SJSA1 (cell line): ENCODE measurements at regions not wholly inside any gene's neighbourhood (a gene's known extent, or its start where the extent isn't known, plus 50 kb on each side); places are given as distances from the start of the nearest gene placed in this dataset.

ENCODE experiments used
- DNase-seq, 2 experiments: peaks; one replicate each; pipeline ENCODE4 v3.0.0-alpha.2; 2015 to 2020; ENCODE audit warnings: low spot score in 2 of 2, low read depth in 1 of 2
- H3K27ac ChIP-seq: fragments of 250-450 bp; sonication (Bioruptor Pico); 2 replicates; pipeline ENCODE4 v1.5.1; 2020; ENCODE audit warnings: mild to moderate bottlenecking, moderate library complexity
- H3K27me3 ChIP-seq: fragments of 250-450 bp; sonication (Bioruptor Pico); replicated peaks from 2 replicates; pipeline ENCODE4 v1.5.1; 2020; ENCODE audit warnings: mild to moderate bottlenecking, moderate library complexity
- H3K36me3 ChIP-seq: fragments of 250-450 bp; sonication (Bioruptor Pico); 2 replicates; pipeline ENCODE4 v1.5.1; 2020; ENCODE audit warnings: mild to moderate bottlenecking
- H3K4me1 ChIP-seq: fragments of 250-450 bp; sonication (Bioruptor Pico); replicated peaks from 2 replicates; pipeline ENCODE4 v1.6.1; 2021; ENCODE audit warnings: mild to moderate bottlenecking
- H3K4me3 ChIP-seq: fragments of 250-450 bp; sonication (Bioruptor Pico); 2 replicates; pipeline ENCODE4 v1.5.1; 2020; ENCODE audit warnings: mild to moderate bottlenecking
- H3K9me3 ChIP-seq: fragments of 250-450 bp; sonication (Bioruptor Pico); replicated peaks from 2 replicates; pipeline ENCODE4 v1.5.1; 2020; ENCODE audit warnings: mild to moderate bottlenecking

GRCh38 chr13:31614704-31615103, 124.6 kb upstream of the RXFP2 start:
- H3K36me3 ChIP-seq, result no peaks in the 10 kb centered on the region
- H3K27me3 ChIP-seq, result no peaks in the 10 kb centered on the region
- no peak for DNase-seq
- H3K4me3 ChIP-seq, result no peak overlapping the region
- H3K27ac ChIP-seq, result no peak overlapping the region
- no peaks in the 10 kb centered on the region for H3K9me3 ChIP-seq
- no peaks in the 10 kb centered on the region for H3K4me1 ChIP-seq

- no peak overlapping the region for H3K4me3 ChIP-seq
- no peaks in the 10 kb centered on the region for H3K9me3 ChIP-seq
- no peaks in the 10 kb centered on the region for H3K36me3 ChIP-seq
- no peak overlapping the region for H3K27ac ChIP-seq
- no peak for DNase-seq
- H3K4me1 ChIP-seq, result 0 out of 2 replicates have a peak, but pooled peaks cover 3% of the 10 kb centered on the region
- H3K27me3 ChIP-seq, result no peaks in the 10 kb centered on the region
Measured at GRCh38 chr13:31625115-31625514, 114.2 kb upstream of the RXFP2 start.

- Histone ChIP-seq H3K27ac (no peak overlapping the region), H3K4me3 (no peak overlapping the region), H3K9me3 (no peaks in the 10 kb centered on the region), H3K36me3 (no peaks in the 10 kb centered on the region), H3K27me3 (no peaks in the 10 kb centered on the region), H3K4me1 (0 out of 2 replicates have a peak, but pooled peaks cover 3% of the 10 kb centered on the region)
- DNase-seq, result no peak
Measured at GRCh38 chr13:31627097-31627845, 112.1 kb upstream of the RXFP2 start.

DNA sequence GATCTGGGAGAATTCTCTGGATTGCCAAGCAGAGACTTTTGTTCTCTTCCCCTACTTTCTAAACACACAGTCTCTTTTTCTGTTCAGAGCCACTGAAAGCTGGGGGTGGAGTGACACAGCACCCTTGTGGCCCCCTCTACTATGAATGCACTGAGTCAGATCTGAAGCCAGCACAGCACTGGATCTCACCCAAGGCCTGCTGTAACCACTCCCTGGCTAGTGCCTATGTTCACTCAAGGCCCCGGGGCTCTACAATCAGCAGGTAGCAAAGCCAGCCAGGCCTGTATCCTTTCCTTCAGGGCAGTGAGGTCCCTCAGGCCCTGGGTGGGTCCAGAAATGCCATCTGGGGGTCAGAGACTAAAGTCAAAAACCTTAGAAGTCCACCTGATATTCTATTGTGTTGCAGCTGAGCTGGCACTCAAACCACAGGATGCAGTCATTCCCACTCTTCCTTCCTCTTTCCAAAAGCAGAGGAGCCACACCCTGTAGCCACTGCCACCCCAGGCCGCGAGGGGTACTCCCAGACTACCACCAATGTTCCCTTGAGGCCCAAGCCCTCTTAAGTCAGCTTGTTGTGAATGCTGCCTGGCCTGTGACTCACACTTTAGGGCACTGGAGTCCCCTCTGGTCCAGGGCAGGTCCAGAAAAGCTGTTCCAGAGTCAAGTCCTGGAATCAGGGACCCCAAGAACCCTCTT, 110.1 kb upstream of the RXFP2 start:
- H3K4me1 ChIP-seq, result 0 out of 2 replicates have a peak, but pooled peaks cover 3% of the 10 kb centered on the region
- no peak overlapping the region for H3K27ac ChIP-seq
- H3K9me3 ChIP-seq, result no peaks in the 10 kb centered on the region
- no peaks in the 10 kb centered on the region for H3K27me3 ChIP-seq
- no peaks in the 10 kb centered on the region for H3K36me3 ChIP-seq
- no peak for DNase-seq
- no peak overlapping the region for H3K4me3 ChIP-seq

DNA sequence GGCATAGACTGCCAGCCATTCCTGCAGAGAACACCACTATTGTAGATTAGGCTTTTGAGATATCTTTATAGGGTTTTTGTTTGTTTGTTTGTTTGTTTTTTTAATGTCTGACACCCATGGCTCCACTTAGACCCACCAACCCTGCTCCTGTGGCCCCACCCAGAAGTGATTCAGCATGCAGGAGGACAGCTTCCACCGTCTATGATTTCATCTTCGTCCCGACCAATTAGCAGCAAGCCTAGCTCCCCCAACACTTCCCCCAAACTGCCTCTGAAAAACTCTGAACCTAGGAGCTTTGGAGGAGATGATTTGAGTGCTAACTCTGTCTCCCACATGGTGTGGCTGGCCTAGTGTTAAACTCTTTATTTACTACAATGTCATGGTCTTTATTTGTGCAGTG, 108.3 kb upstream of the RXFP2 start:
- H3K4me1 ChIP-seq, result no peaks in the 10 kb centered on the region
- H3K9me3 ChIP-seq, result no peaks in the 10 kb centered on the region
- H3K36me3 ChIP-seq, result no peaks in the 10 kb centered on the region
- no peak overlapping the region for H3K4me3 ChIP-seq
- no peak overlapping the region for H3K27ac ChIP-seq
- no peak for DNase-seq
- H3K27me3 ChIP-seq, result no peaks in the 10 kb centered on the region

DNA sequence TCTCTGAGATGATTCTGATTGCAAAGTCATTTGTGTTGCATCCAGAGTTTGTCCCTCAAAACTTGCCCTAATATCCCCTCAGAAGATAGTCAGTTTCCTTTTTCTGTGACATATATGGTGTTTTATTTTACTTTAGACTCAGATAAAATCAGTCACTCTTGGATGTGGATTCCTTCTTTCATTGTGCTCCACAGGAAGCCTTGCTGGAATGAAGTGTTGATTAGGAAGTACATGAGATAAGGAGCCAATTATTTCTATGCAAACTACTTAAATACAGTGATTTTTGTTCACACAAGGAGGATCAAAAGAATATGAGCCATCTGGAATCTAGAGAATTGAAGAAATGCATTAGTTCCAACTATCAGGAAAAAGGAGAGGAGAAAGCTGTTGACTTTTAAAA, 107.6 kb upstream of the RXFP2 start:
- H3K27ac ChIP-seq, result no peak overlapping the region
- H3K9me3 ChIP-seq, result no peaks in the 10 kb centered on the region
- H3K4me1 ChIP-seq, result no peaks in the 10 kb centered on the region

DNA sequence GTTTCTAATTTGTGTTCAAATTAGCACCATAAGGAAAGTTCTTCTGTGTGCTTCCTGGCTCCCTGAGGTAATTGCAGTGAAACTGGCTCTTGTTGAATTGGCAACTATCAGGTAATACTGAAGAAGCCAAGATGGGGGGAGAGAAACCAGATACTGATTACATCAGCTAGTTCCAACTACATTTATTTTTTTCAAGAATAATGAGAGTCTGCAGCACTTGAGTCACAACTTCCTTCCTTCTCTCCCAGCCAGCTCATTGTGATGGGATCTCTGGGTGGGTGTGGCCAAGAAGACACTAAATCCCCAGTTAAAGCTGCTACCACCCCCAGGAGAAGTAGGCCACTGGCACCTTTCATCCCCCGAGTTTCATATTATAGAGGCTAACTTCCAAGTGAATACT, 100.7 kb upstream of the RXFP2 start:
- Histone ChIP-seq H3K4me1 (0 out of 2 replicates have a peak, but pooled peaks cover 4% of the 10 kb centered on the region), H3K27ac (no peak overlapping the region), H3K4me3 (no peak overlapping the region), H3K27me3 (no peaks in the 10 kb centered on the region), H3K9me3 (no peaks in the 10 kb centered on the region), H3K36me3 (no peaks in the 10 kb centered on the region)
- DNase-seq, result no peak

More for the DNA sequence above, 107.6 kb upstream of the RXFP2 start:
- Histone ChIP-seq H3K36me3 (no peaks in the 10 kb centered on the region), H3K27me3 (no peaks in the 10 kb centered on the region), H3K4me3 (no peak overlapping the region)
- no peak for DNase-seq

- Histone ChIP-seq H3K9me3 (no peaks in the 10 kb centered on the region), H3K4me3 (no peak overlapping the region), H3K4me1 (0 out of 2 replicates have a peak, but pooled peaks cover 4% of the 10 kb centered on the region), H3K36me3 (no peaks in the 10 kb centered on the region), H3K27ac (no peak overlapping the region), H3K27me3 (no peaks in the 10 kb centered on the region)
- no peak for DNase-seq
Measured at GRCh38 chr13:31639443-31640163, 99.7 kb upstream of the RXFP2 start.

DNA sequence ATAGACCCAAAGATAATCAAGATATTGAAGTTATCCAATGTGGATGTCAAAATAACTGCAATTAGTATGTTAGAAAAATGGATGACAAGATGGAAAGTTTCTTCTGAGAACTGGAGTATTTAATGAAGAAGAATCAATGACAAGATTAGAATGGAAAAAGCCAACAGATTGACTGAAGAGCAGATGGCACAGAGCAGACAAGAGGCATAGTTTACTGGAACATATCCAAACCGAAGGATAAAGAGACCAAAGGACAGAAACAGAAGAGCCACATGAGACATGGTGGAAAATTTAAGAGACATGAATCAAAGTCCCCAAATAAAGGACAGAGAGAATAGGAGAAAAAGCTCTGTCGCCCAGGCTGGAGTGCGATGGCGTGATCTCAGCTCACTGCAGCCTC, 89.6 kb upstream of the RXFP2 start:
- H3K9me3 ChIP-seq, result no peaks in the 10 kb centered on the region
- H3K4me1 ChIP-seq, result no peaks in the 10 kb centered on the region
- H3K36me3 ChIP-seq, result no peaks in the 10 kb centered on the region
- DNase-seq, result no peak
- no peaks in the 10 kb centered on the region for H3K27me3 ChIP-seq
- H3K27ac ChIP-seq, result no peak overlapping the region
- H3K4me3 ChIP-seq, result no peak overlapping the region

DNA sequence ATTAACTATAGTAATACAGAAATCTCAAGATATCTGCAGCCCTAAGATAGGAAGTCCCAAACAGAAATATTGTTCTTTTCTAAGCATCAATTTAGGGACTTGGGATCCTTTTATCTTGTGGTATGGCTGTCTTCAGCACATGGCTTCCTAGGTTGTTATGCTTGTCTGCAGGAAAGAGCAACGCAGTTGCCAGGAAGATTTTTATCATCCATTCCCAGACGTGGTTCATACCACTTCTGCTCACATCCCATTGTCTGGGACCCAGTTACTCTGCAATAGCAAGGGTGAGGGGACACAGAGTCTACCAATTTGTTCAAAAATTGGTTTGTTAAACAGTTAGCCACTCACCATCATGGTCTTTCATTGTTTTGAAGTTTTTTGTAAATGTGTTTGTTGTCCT, 85.6 kb upstream of the RXFP2 start:
- no peaks in the 10 kb centered on the region for H3K9me3 ChIP-seq
- H3K4me1 ChIP-seq, result no peaks in the 10 kb centered on the region
- no peaks in the 10 kb centered on the region for H3K27me3 ChIP-seq
- H3K4me3 ChIP-seq, result no peak overlapping the region
- H3K27ac ChIP-seq, result no peak overlapping the region
- no peak for DNase-seq
- H3K36me3 ChIP-seq, result no peaks in the 10 kb centered on the region

DNA sequence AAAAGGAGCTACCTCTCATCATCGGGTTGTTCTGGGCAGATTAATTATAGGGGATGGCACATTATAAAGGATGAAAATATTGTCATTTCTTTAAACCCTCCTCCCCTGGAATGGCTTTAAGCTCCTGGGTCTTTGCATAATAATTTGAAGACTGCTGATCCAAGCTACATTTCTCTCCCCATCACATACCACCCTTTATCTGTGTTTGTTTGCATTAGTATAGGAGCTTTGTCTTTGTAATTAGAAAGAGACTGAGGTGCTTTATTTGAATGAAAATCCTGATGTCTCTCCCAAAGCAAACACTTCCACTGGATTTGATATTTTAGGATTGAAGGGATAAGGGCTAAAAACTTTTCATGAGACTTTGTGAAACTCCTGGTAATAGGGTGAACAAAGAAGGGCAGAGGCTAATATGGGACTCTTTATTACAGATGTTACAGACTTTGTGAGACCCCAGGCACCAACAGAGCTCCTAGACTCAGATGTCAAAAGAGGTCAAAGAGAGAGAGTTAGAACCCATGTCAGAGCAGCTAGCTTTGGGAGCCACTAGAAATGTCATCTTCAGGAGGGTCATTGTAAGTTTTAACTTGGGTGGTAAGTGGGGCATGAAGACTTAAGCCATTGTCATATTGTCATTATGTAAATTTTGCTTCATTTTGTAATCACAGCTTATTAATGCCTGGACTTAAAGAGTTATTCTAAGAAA, 75.3 kb upstream of the RXFP2 start:
- Histone ChIP-seq H3K27ac (no peak overlapping the region), H3K4me1 (no peaks in the 10 kb centered on the region), H3K4me3 (no peak overlapping the region), H3K27me3 (no peaks in the 10 kb centered on the region; the same call in 1 of the 2 replicates), H3K9me3 (no peaks in the 10 kb centered on the region), H3K36me3 (no peaks in the 10 kb centered on the region)
- DNase-seq, result no peak

DNA sequence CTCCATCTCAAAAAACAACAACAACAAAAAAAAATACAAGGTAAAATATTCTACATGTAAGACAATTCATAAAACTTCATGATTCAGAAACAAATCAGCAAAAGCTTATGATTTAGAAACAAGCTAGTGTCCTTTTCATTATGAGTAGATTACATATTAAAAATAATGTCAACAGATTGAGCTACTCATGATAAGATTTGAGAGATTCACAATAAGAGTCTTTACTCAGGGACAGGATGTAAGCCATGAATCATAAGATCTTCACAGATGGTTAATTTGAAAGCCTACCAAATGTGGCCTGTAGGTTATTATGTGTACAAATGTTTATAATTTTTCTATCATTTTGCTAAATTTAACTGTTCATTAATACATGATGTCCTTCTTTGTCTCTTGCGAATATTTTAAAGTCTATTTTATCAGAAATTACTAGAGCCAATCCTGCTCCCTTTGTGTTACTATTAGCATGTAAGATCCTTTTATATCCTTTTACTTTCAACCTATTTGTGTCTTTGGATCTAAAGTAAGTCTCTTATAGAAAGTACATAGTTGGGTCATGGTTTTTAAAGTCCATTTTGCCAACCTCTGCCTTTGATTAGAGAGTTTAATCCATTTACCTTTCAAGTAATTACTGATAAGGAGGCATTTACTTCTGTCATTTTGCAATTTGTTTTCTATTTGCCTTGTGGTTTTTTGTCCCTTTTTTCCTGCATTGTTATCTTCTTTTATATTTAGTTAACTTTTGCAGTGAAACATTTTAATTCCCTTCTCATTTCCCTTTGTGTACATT, 68.3 kb upstream of the RXFP2 start:
- DNase-seq, result no peak
- Histone ChIP-seq H3K36me3 (no peaks in the 10 kb centered on the region), H3K27ac (no peak overlapping the region), H3K4me3 (no peak overlapping the region), H3K27me3 (no peaks in the 10 kb centered on the region), H3K9me3 (no peaks in the 10 kb centered on the region), H3K4me1 (no peaks in the 10 kb centered on the region)

GRCh38 chr13:31674051-31674450, 65.3 kb upstream of the RXFP2 start:
- Histone ChIP-seq H3K4me3 (no peak overlapping the region), H3K9me3 (no peaks in the 10 kb centered on the region), H3K27ac (no peak overlapping the region), H3K36me3 (no peaks in the 10 kb centered on the region), H3K4me1 (no peaks in the 10 kb centered on the region), H3K27me3 (no peaks in the 10 kb centered on the region)
- DNase-seq, result no peak
